H1 (cell line): ENCODE measurements at regions not wholly inside any gene's neighbourhood (a gene's known extent, or its start where the extent isn't known, plus 50 kb on each side); places are given as distances from the start of the nearest gene placed in this dataset.

ENCODE experiments used
- RBBP5 ChIP-seq: IDR thresholded peaks from 2 replicates; pipeline ENCODE4 v1.7.1; 2012; ENCODE audit warnings: low read depth, mild to moderate bottlenecking, inconsistent platforms, low read length, moderate library complexity, borderline replicate concordance
- SRF ChIP-seq: IDR thresholded peaks from 2 replicates; pipeline ENCODE4 v1.6.1; 2011; ENCODE audit warnings: mild to moderate bottlenecking, low read depth, low read length, moderate library complexity

DNA sequence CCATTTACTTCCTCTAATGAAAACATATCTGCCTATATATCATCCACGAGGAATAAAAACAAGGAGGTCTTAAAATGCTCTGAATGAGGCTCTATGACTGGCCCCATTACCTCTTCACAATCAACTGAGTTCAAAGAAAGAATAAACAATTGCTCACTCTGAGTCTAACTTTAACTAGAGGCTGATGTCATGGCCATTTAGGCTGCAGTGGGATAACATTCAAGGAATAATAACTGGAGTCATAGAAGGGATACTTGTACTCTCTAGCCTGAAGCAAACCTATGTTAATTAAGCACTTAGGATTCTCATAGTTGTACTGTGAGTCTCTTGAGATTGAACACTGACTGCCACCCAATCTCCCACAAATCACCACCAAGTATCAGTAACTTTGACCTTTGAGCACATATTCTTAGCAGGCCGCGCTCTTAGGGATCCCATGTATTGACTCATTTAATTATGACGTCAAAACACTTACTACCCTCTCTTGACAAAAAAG lies 70.2 kb downstream of the PERP start (continued):
- TF ChIP-seq SRF (no peak), RBBP5 (no peak)
